ENCODE measurements at regions not wholly inside any gene's neighbourhood (a gene's known extent, or its start where the extent isn't known, plus 50 kb on each side); places are given as distances from the start of the nearest gene placed in this dataset.

DNA sequence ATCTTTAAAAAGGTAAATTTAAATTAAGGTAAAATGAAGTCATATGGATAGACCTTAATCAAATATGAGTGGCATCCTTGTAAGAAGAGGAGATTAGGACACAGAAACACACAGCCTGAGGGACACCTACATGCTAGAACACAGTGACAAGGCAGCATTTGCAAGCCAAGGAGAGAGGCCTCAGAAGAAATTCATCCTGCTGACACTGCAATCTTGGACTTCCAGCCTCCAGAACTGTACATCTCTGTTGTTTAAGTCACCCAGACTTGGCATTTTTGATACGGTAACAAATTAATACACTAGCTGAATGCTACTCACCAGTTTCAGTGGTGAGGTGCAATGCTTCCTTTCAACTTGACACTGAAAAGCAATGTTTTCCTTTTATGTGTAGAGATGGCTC lies 305.0 kb downstream of the TDRD15 start:
- intact Hi-C loops (cut with DNase I) = no loop called here
- WGBS, 3 donors = 97 to 100% (median 97%) methylated on average over 1 of the region's 1 CpG
- DNase-seq = no peak

DNA sequence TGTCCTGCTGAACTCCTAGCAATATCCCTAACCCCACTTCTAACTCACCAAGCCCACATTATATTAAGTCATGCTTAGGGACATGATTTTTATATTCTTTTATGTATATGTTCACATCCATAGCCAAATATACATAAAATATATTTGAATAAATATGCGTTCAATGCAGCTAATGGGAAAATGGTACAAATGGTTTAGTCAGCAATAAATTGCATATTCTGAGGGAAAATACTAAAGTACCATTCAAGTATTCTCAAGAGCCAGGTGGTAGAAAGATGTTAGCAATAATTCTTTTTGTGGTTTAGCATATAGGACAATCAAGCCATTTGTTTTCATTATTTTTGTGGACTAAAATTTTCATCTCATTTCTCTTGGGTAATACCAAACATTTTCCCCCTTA lies 306.0 kb downstream of the TDRD15 start:
- TF ChIP-seq EP300 (IDR thresholded peaks at IDR 0.05) (no peak), POLR2A (IDR thresholded peaks at IDR 0.05) (no peak)
- TF ChIP-seq, protein P1, sequence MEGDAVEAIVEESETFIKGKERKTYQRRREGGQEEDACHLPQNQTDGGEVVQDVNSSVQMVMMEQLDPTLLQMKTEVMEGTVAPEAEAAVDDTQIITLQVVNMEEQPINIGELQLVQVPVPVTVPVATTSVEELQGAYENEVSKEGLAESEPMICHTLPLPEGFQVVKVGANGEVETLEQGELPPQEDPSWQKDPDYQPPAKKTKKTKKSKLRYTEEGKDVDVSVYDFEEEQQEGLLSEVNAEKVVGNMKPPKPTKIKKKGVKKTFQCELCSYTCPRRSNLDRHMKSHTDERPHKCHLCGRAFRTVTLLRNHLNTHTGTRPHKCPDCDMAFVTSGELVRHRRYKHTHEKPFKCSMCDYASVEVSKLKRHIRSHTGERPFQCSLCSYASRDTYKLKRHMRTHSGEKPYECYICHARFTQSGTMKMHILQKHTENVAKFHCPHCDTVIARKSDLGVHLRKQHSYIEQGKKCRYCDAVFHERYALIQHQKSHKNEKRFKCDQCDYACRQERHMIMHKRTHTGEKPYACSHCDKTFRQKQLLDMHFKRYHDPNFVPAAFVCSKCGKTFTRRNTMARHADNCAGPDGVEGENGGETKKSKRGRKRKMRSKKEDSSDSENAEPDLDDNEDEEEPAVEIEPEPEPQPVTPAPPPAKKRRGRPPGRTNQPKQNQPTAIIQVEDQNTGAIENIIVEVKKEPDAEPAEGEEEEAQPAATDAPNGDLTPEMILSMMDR (IDR thresholded peaks at IDR 0.05) = no peak
- intact Hi-C loops (cut with DNase I) = no loop called here
- Histone ChIP-seq H3K4me3 (no peak overlapping the region), H3K36me3 (no peaks in the 10 kb centered on the region), H3K4me1 (ENCODE audit: insufficient read depth) (no peaks in the 10 kb centered on the region), H3K9me3 (no peaks in the 10 kb centered on the region), H3K27ac (no peak overlapping the region), H3K27me3 (no peaks in the 10 kb centered on the region)
- DNase-seq = no peak
- 94 to 97% (median 96%) methylated on average over 1 of the region's 1 CpG for WGBS, 3 donors

More for the DNA sequence above, 305.0 kb downstream of the TDRD15 start:
- no peak overlapping the region for H3K27ac ChIP-seq
- no peak for TF ChIP-seq POLR2A (IDR thresholded peaks at IDR 0.05)
- no peak for TF ChIP-seq EP300 (IDR thresholded peaks at IDR 0.05)
- TF ChIP-seq, protein P1 (IDR thresholded peaks at IDR 0.05) = no peak
- no peaks in the 10 kb centered on the region for H3K9me3 ChIP-seq
- no peaks in the 10 kb centered on the region for H3K36me3 ChIP-seq
- no peaks in the 10 kb centered on the region for H3K4me1 ChIP-seq (ENCODE audit: insufficient read depth)
- H3K27me3 ChIP-seq = no peaks in the 10 kb centered on the region
- no peak overlapping the region for H3K4me3 ChIP-seq

DNA sequence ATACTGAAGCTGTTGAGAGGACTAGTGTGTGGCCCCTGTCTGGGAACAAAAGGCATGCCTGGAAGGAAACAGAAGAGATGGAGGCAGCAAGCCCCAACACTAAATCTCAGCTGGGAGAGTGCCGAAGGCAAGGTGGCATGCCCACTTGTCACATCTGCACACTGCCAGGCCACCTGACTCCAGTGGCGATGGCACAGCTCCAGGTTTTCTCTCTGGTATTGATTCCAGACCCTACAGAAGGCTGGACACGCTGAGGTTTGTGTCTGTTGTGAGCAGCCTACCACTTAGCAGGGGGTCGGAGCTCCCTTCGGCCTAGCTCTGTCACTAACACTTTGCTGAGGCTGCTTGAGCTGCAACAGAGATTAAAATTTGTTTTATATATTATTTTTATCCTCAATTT lies 307.3 kb downstream of the TDRD15 start:
- intact Hi-C loops (cut with DNase I) = no loop called here
- Histone ChIP-seq H3K27ac (no peak overlapping the region), H3K36me3 (no peaks in the 10 kb centered on the region), H3K4me1 (ENCODE audit: insufficient read depth) (no peaks in the 10 kb centered on the region), H3K27me3 (no peaks in the 10 kb centered on the region), H3K4me3 (no peak overlapping the region), H3K9me3 (no peaks in the 10 kb centered on the region)
- TF ChIP-seq, protein P1 (IDR thresholded peaks at IDR 0.05) = no peak
- no peak for TF ChIP-seq POLR2A (IDR thresholded peaks at IDR 0.05)
- no peak for TF ChIP-seq EP300 (IDR thresholded peaks at IDR 0.05)
- DNase-seq = no peak
- 64 to 77% (median 73%) methylated on average over 5 of the region's 5 CpGs for WGBS, 3 donors

DNA sequence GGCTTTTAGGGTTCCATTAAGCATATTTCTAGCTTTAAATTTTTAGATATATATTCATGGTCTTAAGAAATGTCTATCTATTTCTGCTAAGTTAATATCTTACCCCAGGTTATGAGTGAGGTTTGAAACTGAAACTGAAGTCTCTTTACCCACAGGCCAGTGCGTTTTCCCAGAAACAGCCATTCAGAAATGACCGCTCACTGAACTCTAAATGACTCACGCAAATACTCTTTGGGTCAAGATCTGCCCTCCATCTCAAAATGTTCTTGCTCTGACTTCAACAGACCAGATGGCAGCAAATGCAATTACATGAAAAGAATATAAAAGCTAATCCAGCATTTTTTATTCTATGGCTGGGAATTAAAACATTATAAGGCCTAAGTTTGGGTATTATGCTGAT lies 315.2 kb downstream of the TDRD15 start:
- no peak for DNase-seq
- no peak overlapping the region for H3K4me3 ChIP-seq
- H3K9me3 ChIP-seq = no peaks in the 10 kb centered on the region
- TF ChIP-seq EP300 (IDR thresholded peaks at IDR 0.05) (no peak), POLR2A (IDR thresholded peaks at IDR 0.05) (no peak)
- TF ChIP-seq, protein P1 (IDR thresholded peaks at IDR 0.05) = no peak
- intact Hi-C loops (cut with DNase I) = no loop called here
- H3K27me3 ChIP-seq = no peaks in the 10 kb centered on the region
- no peak overlapping the region for H3K27ac ChIP-seq
- H3K4me1 ChIP-seq (ENCODE audit: insufficient read depth) = peaks cover 3% of the 10 kb centered on the region
- 71 to 82% (median 71%) methylated on average over 3 of the region's 3 CpGs for WGBS, 3 donors
- no peaks in the 10 kb centered on the region for H3K36me3 ChIP-seq

DNA sequence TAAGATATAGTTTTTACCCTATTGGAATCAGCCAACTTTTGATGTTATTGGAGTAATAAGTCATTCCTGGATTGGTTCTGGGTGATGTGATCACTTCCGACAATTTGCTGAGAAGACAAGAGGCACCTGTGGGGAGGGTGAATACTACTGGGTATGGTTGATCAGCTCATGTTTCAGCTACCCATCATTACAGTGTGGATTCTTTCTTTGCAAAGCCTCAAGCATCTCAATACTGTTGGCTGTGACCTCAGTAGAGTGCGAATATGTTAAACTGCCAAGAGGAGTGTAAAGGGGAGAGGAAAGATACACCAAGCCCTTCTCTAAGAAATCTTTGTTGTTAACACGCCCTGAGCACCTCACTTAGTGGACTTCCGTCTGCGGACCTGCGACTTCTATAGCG lies 317.7 kb downstream of the TDRD15 start:
- Histone ChIP-seq H3K4me1 (ENCODE audit: insufficient read depth) (peaks cover 5% of the 10 kb centered on the region), H3K27me3 (no peaks in the 10 kb centered on the region), H3K27ac (no peak overlapping the region), H3K4me3 (no peak overlapping the region), H3K9me3 (no peaks in the 10 kb centered on the region), H3K36me3 (no peaks in the 10 kb centered on the region)
- WGBS, 3 donors = 89 to 95% (median 94%) methylated on average over 7 of the region's 7 CpGs
- intact Hi-C loops (cut with DNase I) = no loop called here
- TF ChIP-seq, protein P1 (IDR thresholded peaks at IDR 0.05) = no peak
- TF ChIP-seq EP300 (IDR thresholded peaks at IDR 0.05) (no peak), POLR2A (IDR thresholded peaks at IDR 0.05) (no peak)
- no peak for DNase-seq

Data from ovary (tissue), 7 donors.